Liver (tissue), 8 donors: ENCODE measurements at regions not wholly inside any gene's neighbourhood (a gene's known extent, or its start where the extent isn't known, plus 50 kb on each side); places are given as distances from the start of the nearest gene placed in this dataset.

Experiments used
- DNase-seq: peaks from one replicate; pipeline ENCODE4 v3.0.0-alpha.2; 2017; ENCODE audit warnings: low spot score
- H3K27ac ChIP-seq, 2 donors: one replicate each; pipeline ENCODE4 v1.7.0; 2013; ENCODE audit warnings: inconsistent platforms in 2 of 2, low read length in 2 of 2, control low read depth in 1 of 2, low read depth in 1 of 2, mild to moderate bottlenecking in 1 of 2
- H3K27me3 ChIP-seq, 4 donors: one replicate each; pipeline versions ENCODE4 v1.6.1 to v1.7.0; 2013; ENCODE audit warnings: low read length in 3 of 4, inconsistent platforms in 1 of 4, mild to moderate bottlenecking in 1 of 4, moderate library complexity in 1 of 4; ENCODE audit not compliant: control insufficient read depth in 4 of 4, insufficient read depth in 4 of 4
- H3K36me3 ChIP-seq, 4 donors: one replicate each; pipeline versions ENCODE4 v1.6.1 to v1.7.0; 2013; ENCODE audit warnings: low read length in 3 of 4, mild to moderate bottlenecking in 3 of 4, low read depth in 1 of 4, moderate library complexity in 1 of 4; ENCODE audit not compliant: control insufficient read depth in 4 of 4, insufficient read depth in 3 of 4
- H3K4me1 ChIP-seq, 4 donors: one replicate each; pipeline versions ENCODE4 v1.6.1 to v1.7.0; 2013; ENCODE audit warnings: low read length in 3 of 4, mild to moderate bottlenecking in 3 of 4, moderate library complexity in 1 of 4; ENCODE audit not compliant: control insufficient read depth in 4 of 4, insufficient read depth in 4 of 4
- H3K4me3 ChIP-seq, 3 donors: one replicate each; pipeline versions ENCODE4 v1.6.1 to v1.7.0; 2013; ENCODE audit warnings: low read length in 3 of 3, control low read depth in 1 of 3, low read depth in 1 of 3, mild to moderate bottlenecking in 1 of 3
- H3K9ac ChIP-seq, 2 donors: one replicate each; pipeline ENCODE4 v1.7.0; 2013; ENCODE audit warnings: low read length in 2 of 2, mild to moderate bottlenecking in 2 of 2, moderate library complexity in 2 of 2, control low read depth in 1 of 2, low read depth in 1 of 2
- H3K9me3 ChIP-seq, 4 donors: one replicate each; pipeline versions ENCODE4 v1.6.1 to v1.7.0; 2013; ENCODE audit warnings: low read length in 3 of 4; ENCODE audit not compliant: control insufficient read depth in 4 of 4
- EGR1 ChIP-seq, 2 donors: IDR thresholded peaks; 2 replicates each; pipeline ENCODE4 v1.6.1; 2016 to 2018; ENCODE audit warnings: antibody characterized with exemption in 2 of 2, low read depth in 2 of 2
- FOXA1 ChIP-seq: IDR thresholded peaks from 2 replicates; pipeline ENCODE4 v1.6.1; 2016; ENCODE audit warnings: antibody characterized with exemption
- HNF4A ChIP-seq, 2 donors: conservative IDR thresholded peaks; 2 replicates each; pipeline ENCODE4 v1.6.1; 2016; ENCODE audit warnings: antibody characterized with exemption in 2 of 2, mild to moderate bottlenecking in 2 of 2
- HNF4G ChIP-seq: IDR thresholded peaks from 2 replicates; pipeline ENCODE4 v1.6.1; 2016; ENCODE audit warnings: antibody characterized with exemption
- JUND ChIP-seq, 2 donors: IDR thresholded peaks; 2 replicates each; pipeline ENCODE4 v1.6.1; 2016; ENCODE audit warnings: antibody characterized with exemption in 2 of 2
- NR2F2 ChIP-seq: IDR thresholded peaks from 2 replicates; pipeline ENCODE4 v1.6.1; 2016; ENCODE audit warnings: antibody characterized with exemption
- REST ChIP-seq: IDR thresholded peaks from 2 replicates; pipeline ENCODE4 v1.6.1; 2016; ENCODE audit warnings: antibody characterized with exemption, mild to moderate bottlenecking
- RXRA ChIP-seq, 2 donors: IDR thresholded peaks; 2 replicates each; pipeline ENCODE4 v1.6.1; 2017 to 2018; ENCODE audit warnings: antibody characterized with exemption in 2 of 2, mild to moderate bottlenecking in 1 of 2
- TAF1 ChIP-seq: conservative IDR thresholded peaks from 2 replicates; pipeline ENCODE4 v1.6.1; 2016; ENCODE audit warnings: antibody characterized with exemption, mild to moderate bottlenecking
- WGBS: extraction: QIAGEN DNeasy Blood & Tissue Kit; methylation state at CpG from one replicate; pipeline ENCODE4 v1.1.7; 2013; 5-methylcytosine and 5-hydroxymethylcytosine counted together
- TF ChIP-seq, protein P1 (sequence below): IDR thresholded peaks from 2 replicates; pipeline ENCODE4 v1.6.1; 2016; ENCODE audit warnings: antibody characterized with exemption
- TF ChIP-seq, protein P2 (sequence below): fragments of 150-350 bp; IDR thresholded peaks from 2 replicates; pipeline ENCODE4 v1.5.1; 2017; ENCODE audit warnings: improper control_type of control experiment, low read depth, low read length; ENCODE audit not compliant: missing input control
- TF ChIP-seq, protein P3 (sequence below): IDR thresholded peaks from 2 replicates; pipeline ENCODE4 v1.6.1; 2016; ENCODE audit warnings: antibody characterized with exemption
- TF ChIP-seq, protein P4 (sequence below): IDR thresholded peaks from 2 replicates; pipeline ENCODE4 v1.6.1; 2016; ENCODE audit warnings: antibody characterized with exemption
- donor health status: healthy.
- donor health status: healthy.
- donor health status: healthy.
- donor health status: healthy.
- donor health status: healthy.

- H3K36me3 ChIP-seq = no peaks in the 10 kb centered on the region
- H3K4me1 ChIP-seq = no peaks in the 10 kb centered on the region
- no peak overlapping the region for H3K9ac ChIP-seq
- no peak overlapping the region for H3K4me3 ChIP-seq
- H3K9me3 ChIP-seq = peaks cover 3 to 11% (median 8%) of the 10 kb centered on the region in 4 donors
- H3K27ac ChIP-seq = no peak overlapping the region
- 40% methylated on average over 23 of the region's 23 CpGs for WGBS
- TF ChIP-seq, protein P1, sequence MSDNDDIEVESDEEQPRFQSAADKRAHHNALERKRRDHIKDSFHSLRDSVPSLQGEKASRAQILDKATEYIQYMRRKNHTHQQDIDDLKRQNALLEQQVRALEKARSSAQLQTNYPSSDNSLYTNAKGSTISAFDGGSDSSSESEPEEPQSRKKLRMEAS = no peak
- TF ChIP-seq EGR1 (IDR thresholded peaks at IDR 0.05; ENCODE audit: low read depth in 2 of 2) (no peak), HNF4A (conservative IDR thresholded peaks at IDR 0.05) (no peak), RXRA (IDR thresholded peaks at IDR 0.05) (no peak), HNF4G (no peak), JUND (IDR thresholded peaks at IDR 0.05) (no peak)
- TF ChIP-seq, protein P2, sequence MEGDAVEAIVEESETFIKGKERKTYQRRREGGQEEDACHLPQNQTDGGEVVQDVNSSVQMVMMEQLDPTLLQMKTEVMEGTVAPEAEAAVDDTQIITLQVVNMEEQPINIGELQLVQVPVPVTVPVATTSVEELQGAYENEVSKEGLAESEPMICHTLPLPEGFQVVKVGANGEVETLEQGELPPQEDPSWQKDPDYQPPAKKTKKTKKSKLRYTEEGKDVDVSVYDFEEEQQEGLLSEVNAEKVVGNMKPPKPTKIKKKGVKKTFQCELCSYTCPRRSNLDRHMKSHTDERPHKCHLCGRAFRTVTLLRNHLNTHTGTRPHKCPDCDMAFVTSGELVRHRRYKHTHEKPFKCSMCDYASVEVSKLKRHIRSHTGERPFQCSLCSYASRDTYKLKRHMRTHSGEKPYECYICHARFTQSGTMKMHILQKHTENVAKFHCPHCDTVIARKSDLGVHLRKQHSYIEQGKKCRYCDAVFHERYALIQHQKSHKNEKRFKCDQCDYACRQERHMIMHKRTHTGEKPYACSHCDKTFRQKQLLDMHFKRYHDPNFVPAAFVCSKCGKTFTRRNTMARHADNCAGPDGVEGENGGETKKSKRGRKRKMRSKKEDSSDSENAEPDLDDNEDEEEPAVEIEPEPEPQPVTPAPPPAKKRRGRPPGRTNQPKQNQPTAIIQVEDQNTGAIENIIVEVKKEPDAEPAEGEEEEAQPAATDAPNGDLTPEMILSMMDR = no peak
- TF ChIP-seq, protein P3, sequence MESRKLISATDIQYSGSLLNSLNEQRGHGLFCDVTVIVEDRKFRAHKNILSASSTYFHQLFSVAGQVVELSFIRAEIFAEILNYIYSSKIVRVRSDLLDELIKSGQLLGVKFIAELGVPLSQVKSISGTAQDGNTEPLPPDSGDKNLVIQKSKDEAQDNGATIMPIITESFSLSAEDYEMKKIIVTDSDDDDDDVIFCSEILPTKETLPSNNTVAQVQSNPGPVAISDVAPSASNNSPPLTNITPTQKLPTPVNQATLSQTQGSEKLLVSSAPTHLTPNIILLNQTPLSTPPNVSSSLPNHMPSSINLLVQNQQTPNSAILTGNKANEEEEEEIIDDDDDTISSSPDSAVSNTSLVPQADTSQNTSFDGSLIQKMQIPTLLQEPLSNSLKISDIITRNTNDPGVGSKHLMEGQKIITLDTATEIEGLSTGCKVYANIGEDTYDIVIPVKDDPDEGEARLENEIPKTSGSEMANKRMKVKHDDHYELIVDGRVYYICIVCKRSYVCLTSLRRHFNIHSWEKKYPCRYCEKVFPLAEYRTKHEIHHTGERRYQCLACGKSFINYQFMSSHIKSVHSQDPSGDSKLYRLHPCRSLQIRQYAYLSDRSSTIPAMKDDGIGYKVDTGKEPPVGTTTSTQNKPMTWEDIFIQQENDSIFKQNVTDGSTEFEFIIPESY = no peak
- DNase-seq = no peak
- H3K27me3 ChIP-seq = no peaks in the 10 kb centered on the region
These were observed 117.3 kb downstream of the CPZ start for GRCh38 chr4:8709729-8710360.

GRCh38 chr4:8709050-8709728 is 116.6 kb downstream of the CPZ start:
- no peak overlapping the region for H3K27ac ChIP-seq
- H3K4me1 ChIP-seq = no peaks in the 10 kb centered on the region
- peaks cover 3 to 11% (median 7%) of the 10 kb centered on the region in 4 donors for H3K9me3 ChIP-seq
- DNase-seq = no peak
- no peak for TF ChIP-seq JUND (IDR thresholded peaks at IDR 0.05)
- TF ChIP-seq, protein P4, sequence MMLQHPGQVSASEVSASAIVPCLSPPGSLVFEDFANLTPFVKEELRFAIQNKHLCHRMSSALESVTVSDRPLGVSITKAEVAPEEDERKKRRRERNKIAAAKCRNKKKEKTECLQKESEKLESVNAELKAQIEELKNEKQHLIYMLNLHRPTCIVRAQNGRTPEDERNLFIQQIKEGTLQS = no peak
- no peak for TF ChIP-seq FOXA1
- TF ChIP-seq REST = no peak
- no peak for TF ChIP-seq TAF1
- TF ChIP-seq NR2F2 = no peak
- H3K36me3 ChIP-seq = no peaks in the 10 kb centered on the region
- H3K27me3 ChIP-seq = no peaks in the 10 kb centered on the region
- no peak overlapping the region for H3K4me3 ChIP-seq
- 80% methylated on average over 15 of the region's 15 CpGs for WGBS
- no peak overlapping the region for H3K9ac ChIP-seq
